AG04449 (cell line): ENCODE measurements at regions not wholly inside any gene's neighbourhood (a gene's known extent, or its start where the extent isn't known, plus 50 kb on each side); places are given as distances from the start of the nearest gene placed in this dataset.
"Not testable (repeated sequence)": the region's sequence is repeated elsewhere in the genome, so short reads cannot be mapped to it uniquely, and the experiment has no call there.

Source experiments
- CTCF ChIA-PET: fragments of 350-600 bp; formaldehyde crosslinking; extraction: SDS; loops from one replicate; lab custom pipeline; 2021; ENCODE audit warnings: antibody characterized with exemption; lab: Yijun Ruan, JAX
- POLR2A ChIA-PET: fragments of 400-600, 350-600 bp; formaldehyde crosslinking; extraction: SDS; loops from one replicate; lab custom pipeline; 2020; ENCODE audit warnings: antibody characterized with exemption, inconsistent platforms; lab: Yijun Ruan, JAX
- DNase-seq: peaks from one replicate; pipeline ENCODE4 v3.0.0-alpha.2; 2010; ENCODE audit warnings: low read depth, low spot score
- H3K4me3 ChIP-seq: 2 replicates; pipeline ENCODE4 v1.5.1; 2011; ENCODE audit warnings: low read depth, mild to moderate bottlenecking, control low read depth, low read length
- CTCF ChIP-seq: IDR thresholded peaks from one replicate; pipeline ENCODE4 v1.5.1; 2011; ENCODE audit warnings: mild to moderate bottlenecking, moderate library complexity, low read length, control low read depth, inconsistent platforms; ENCODE audit not compliant: insufficient read depth; ENCODE audit errors: missing control alignments

- TF ChIP-seq CTCF, result no peak
- ChIA-PET POLR2A (no interaction called here), CTCF (no interaction called here)
Observed at GRCh38 chr9:90499761-90500160, 142.9 kb downstream of the DIRAS2 start.

GRCh38 chr9:90502134-90502533 is 140.5 kb downstream of the DIRAS2 start:
- POLR2A ChIA-PET, result no interaction called here
- DNase-seq, result no peak
- CTCF ChIA-PET, result no interaction called here
- no peak for TF ChIP-seq CTCF
- H3K4me3 ChIP-seq, result no peak overlapping the region

More at GRCh38 chr9:90499761-90500160, 142.9 kb downstream of the DIRAS2 start:
- no peak for DNase-seq
- no peak overlapping the region for H3K4me3 ChIP-seq

GRCh38 chr9:90504486-90504885 is 138.1 kb downstream of the DIRAS2 start:
- TF ChIP-seq CTCF, result no peak
- DNase-seq, result no peak
- ChIA-PET CTCF (no interaction called here), POLR2A (no interaction called here)
- H3K4me3 ChIP-seq, result no peak overlapping the region

- H3K4me3 ChIP-seq, result no peak overlapping the region
- TF ChIP-seq CTCF, result no peak
- ChIA-PET CTCF (no interaction called here), POLR2A (no interaction called here)
- no peak for DNase-seq
Observed at GRCh38 chr9:90505695-90506094, 136.9 kb downstream of the DIRAS2 start.

- POLR2A ChIA-PET, H3K4me3 ChIP-seq, CTCF ChIA-PET, DNase-seq: not testable (repeated sequence)
Observed at GRCh38 chr9:90506402-90506801, 136.2 kb downstream of the DIRAS2 start.

GRCh38 chr9:90507621-90508020 is 135.0 kb downstream of the DIRAS2 start:
- POLR2A ChIA-PET, result no interaction called here
- CTCF ChIA-PET, result no interaction called here

More at GRCh38 chr9:90507621-90508020, 135.0 kb downstream of the DIRAS2 start:
- H3K4me3 ChIP-seq, result no peak overlapping the region
- TF ChIP-seq CTCF, result no peak
- no peak for DNase-seq
